ENCODE measurements at regions not wholly inside any gene's neighbourhood (a gene's known extent, or its start where the extent isn't known, plus 50 kb on each side); places are given as distances from the start of the nearest gene placed in this dataset.

DNA sequence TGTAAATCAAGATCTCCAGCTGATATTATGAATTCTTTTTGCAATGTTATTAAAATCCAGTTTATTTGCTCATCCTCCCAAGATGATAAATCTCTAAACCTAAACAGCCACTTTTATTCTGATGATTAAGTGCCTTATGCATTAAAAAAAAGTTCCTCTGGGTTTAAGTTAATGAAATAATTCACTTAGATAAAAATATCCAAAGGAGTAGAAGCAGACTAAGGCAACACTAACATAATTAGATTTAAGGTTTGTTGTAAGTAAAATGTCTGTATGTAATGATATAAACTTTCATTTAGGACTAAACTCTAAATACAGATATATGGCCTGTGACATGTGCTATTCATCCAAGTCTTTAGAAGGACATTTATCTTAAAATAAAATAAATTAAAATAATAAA lies 457.2 kb downstream of the TENT5A start:
- CTCF ChIA-PET = no interaction called here
- POLR2A ChIA-PET = no interaction called here
- intact Hi-C loops (cut with micrococcal nuclease) = no loop called here
- Mint-ChIP-seq H3K36me3 (ENCODE audit: low read depth) (no peaks in the 10 kb centered on the region), H3K27me3 (no peaks in the 10 kb centered on the region), H3K27ac (no peak overlapping the region), H3K9me3 (no peaks in the 10 kb centered on the region), H3K4me3 (no peak overlapping the region), H3K4me1 (ENCODE audit: low read depth) (no peaks in the 10 kb centered on the region)
- TF ChIP-seq CTCF (IDR thresholded peaks at IDR 0.05) = no peak
- ATAC-seq (no peak), DNase-seq (no peak)

GRCh38 chr6:81293896-81294295 lies 458.6 kb downstream of the TENT5A start:
- H3K27me3 Mint-ChIP-seq = no peaks in the 10 kb centered on the region
- no peaks in the 10 kb centered on the region for H3K9me3 Mint-ChIP-seq
- no peak for TF ChIP-seq CTCF (IDR thresholded peaks at IDR 0.05)
- ATAC-seq (no peak), DNase-seq (no peak)
- POLR2A ChIA-PET = no interaction called here
- CTCF ChIA-PET = no interaction called here
- H3K4me1 Mint-ChIP-seq (ENCODE audit: low read depth) = no peaks in the 10 kb centered on the region
- no peak overlapping the region for H3K4me3 Mint-ChIP-seq
- intact Hi-C loops (cut with micrococcal nuclease) = no loop called here
- H3K27ac Mint-ChIP-seq = no peak overlapping the region
- no peaks in the 10 kb centered on the region for H3K36me3 Mint-ChIP-seq (ENCODE audit: low read depth)

DNA sequence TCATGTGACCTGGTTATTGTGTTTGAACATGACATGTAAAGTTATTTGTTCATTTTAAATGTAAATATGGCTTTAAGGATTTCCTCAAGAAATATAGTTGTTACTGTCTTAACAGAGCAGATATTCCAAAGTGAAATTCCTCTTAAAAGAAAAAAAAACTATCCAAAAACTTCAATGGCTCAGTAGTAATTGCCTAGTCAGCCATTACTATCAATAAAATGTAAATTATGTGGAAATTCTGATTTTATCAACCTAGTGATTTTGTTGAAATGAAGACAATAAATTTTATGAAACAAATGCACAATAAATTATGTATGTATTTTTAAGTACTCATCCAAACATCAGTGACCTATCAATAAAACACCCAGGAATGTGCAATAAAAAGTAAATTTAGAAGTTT lies 463.3 kb downstream of the TENT5A start:
- DNase-seq (no peak), ATAC-seq (no peak)
- CTCF ChIA-PET = no interaction called here
- no peaks in the 10 kb centered on the region for H3K9me3 Mint-ChIP-seq
- POLR2A ChIA-PET = no interaction called here
- TF ChIP-seq CTCF (IDR thresholded peaks at IDR 0.05) = no peak
- intact Hi-C loops (cut with micrococcal nuclease) = no loop called here
- H3K4me3 Mint-ChIP-seq = no peak overlapping the region
- no peak overlapping the region for H3K27ac Mint-ChIP-seq
- H3K36me3 Mint-ChIP-seq (ENCODE audit: low read depth) = no peaks in the 10 kb centered on the region
- no peaks in the 10 kb centered on the region for H3K4me1 Mint-ChIP-seq (ENCODE audit: low read depth)
- no peaks in the 10 kb centered on the region for H3K27me3 Mint-ChIP-seq

DNA sequence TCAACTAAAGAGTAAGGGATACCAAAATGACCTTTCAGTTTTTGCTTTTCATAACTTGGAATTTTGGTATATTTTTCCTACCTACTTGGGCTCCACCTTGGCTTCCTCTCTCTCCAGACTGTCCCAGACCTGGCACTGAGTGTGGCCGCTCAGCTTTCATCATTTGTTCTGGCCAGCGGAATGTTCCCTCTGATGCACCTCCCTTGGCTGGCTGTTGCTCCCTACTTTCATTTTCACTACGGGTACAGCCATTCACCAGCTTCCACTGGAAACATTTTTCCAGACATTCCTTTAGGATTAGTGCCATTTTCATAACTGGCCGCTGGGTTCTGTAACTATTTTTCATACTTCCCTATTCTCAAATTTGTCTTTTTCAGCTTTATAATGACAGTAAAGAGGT lies 487.4 kb downstream of the TENT5A start:
- no peak for DNase-seq
- intact Hi-C loops (cut with micrococcal nuclease) = no loop called here
- ChIA-PET CTCF (no interaction called here), POLR2A (no interaction called here)
- H3K4me1 Mint-ChIP-seq (ENCODE audit: low read depth) = no peaks in the 10 kb centered on the region
- no peak overlapping the region for H3K27ac Mint-ChIP-seq
- H3K4me3 Mint-ChIP-seq = no peak overlapping the region
- H3K27me3 Mint-ChIP-seq = no peaks in the 10 kb centered on the region
- no peak for ATAC-seq
- TF ChIP-seq CTCF (IDR thresholded peaks at IDR 0.05) = no peak
- H3K36me3 Mint-ChIP-seq (ENCODE audit: low read depth) = no peaks in the 10 kb centered on the region
- H3K9me3 Mint-ChIP-seq = peaks cover 2% of the 10 kb centered on the region

- intact Hi-C loops (cut with micrococcal nuclease) = no loop called here
- Mint-ChIP-seq H3K9me3 (peaks cover 4% of the 10 kb centered on the region), H3K36me3 (ENCODE audit: low read depth) (no peaks in the 10 kb centered on the region), H3K27me3 (no peaks in the 10 kb centered on the region), H3K4me3 (no peak overlapping the region), H3K27ac (no peak overlapping the region), H3K4me1 (ENCODE audit: low read depth) (no peaks in the 10 kb centered on the region)
- ATAC-seq = no peak
- ChIA-PET POLR2A (no interaction called here), CTCF (no interaction called here)
- no peak for DNase-seq
- no peak for TF ChIP-seq CTCF (IDR thresholded peaks at IDR 0.05)
Observed at GRCh38 chr6:81263531-81264168, 488.8 kb downstream of the TENT5A start.

Measured in activated CD8-positive, alpha-beta T cell treated with anti-CD3 and anti-CD28 coated beads for 36 hours (primary cell).